HG03103 (cell line): ENCODE measurements at regions not wholly inside any gene's neighbourhood (a gene's known extent, or its start where the extent isn't known, plus 50 kb on each side); places are given as distances from the start of the nearest gene placed in this dataset.
"Not testable (repeated sequence)": the region's sequence is repeated elsewhere in the genome, so short reads cannot be mapped to it uniquely, and the experiment has no call there.

Experiments
- ATAC-seq: cut with Tn5 transposase; IDR thresholded peaks from one replicate; pipeline ENCODE4 v1.9.1; 2021; ENCODE audit warnings: low read depth; ENCODE audit not compliant: unreplicated experiment

DNA sequence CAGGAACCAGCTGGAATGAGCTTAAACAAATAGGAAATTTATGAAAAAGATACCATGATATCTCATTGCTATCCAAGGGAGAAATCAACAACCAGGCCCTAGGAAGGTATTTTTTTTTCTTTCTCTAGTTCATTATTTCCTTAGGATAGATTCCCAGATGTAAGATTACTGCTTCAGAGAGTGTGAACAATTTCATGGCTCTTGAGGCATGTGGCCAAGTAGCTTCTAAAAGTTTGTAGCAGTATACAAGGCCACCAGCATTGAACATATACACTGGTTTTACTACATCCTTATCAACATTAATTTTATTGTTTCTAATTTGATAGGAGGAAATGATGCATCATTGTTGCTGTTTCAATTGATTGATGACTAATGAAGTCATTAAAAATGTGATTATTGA is 201.2 kb downstream of the SREK1 start:
- no peak for ATAC-seq

- ATAC-seq: no peak
These were observed 202.8 kb downstream of the SREK1 start for GRCh38 chr5:66346869-66347268.

DNA sequence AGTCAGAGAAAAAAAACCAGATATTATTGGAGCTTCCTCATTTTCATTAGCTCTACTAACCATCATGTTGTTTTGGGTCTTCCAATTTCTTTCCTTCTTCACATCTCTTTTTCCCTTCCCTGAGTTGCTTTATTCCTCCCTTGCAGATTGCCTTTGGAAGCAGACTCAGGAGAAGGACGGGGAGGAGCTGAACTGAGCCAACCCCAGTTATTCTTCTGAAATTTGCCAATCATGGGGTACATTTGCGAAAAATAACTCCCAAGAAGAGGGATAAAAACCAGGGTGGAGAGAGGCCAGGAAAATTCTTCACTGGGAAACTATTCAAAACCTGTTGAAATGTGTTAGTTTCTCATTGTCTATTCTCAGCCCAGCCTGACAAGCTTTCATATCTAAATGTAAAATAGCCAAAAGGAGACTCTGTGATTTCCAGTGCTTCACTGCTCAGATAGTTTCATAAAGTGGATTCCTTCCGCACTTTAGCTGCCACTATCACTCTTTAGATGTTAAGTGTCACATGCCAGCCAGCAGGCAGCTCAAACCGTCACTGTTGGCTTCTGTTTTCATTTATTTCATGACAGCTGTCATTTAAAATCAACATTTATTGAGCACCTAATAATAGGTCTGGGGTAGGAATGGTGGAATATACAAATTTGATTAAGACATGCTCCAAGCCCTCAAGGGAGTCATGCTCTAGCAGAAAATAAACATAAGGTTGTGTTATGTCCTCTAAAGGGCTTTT is 204.5 kb downstream of the SREK1 start:
- no peak for ATAC-seq

GRCh38 chr5:66351813-66352212 is 207.7 kb downstream of the SREK1 start:
- ATAC-seq: no peak

DNA sequence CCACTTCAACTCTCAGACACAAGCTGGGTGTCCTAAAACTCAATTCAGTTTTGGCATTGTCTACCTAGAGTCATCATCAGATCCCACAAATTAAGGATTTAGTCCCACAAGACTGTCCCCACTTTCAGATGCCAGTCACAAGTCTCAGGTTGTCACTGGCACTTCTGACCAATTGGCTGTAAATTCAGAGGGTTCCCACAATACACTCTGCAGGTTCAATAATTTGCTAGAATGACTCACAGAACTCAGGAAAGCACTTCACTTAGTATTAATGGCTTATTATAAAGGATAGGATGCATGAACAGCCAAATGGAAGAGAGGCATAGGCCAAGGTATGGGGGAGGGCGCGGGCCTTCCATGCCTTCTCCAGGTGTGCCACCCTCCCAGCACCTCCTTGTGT is 209.1 kb downstream of the SREK1 start:
- no peak for ATAC-seq

DNA sequence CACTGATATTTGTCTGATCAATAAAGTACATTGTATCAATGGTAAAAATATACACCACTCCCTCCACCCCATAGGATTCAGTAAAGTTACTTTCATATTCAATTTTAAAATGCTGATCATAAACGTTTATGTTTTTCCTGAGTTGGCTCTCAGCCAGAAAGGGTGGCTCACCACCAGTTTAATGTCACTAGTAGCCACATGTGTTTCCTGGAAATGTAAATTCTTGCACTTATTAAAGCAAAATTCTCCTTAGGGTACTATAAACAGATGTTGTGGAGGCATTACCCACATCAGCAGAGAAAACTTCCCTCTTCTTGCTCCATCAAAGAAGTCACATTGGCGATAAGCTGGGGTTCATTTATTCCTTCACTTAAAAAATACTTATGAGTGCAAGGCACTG is 210.3 kb downstream of the SREK1 start:
- ATAC-seq: no peak

DNA sequence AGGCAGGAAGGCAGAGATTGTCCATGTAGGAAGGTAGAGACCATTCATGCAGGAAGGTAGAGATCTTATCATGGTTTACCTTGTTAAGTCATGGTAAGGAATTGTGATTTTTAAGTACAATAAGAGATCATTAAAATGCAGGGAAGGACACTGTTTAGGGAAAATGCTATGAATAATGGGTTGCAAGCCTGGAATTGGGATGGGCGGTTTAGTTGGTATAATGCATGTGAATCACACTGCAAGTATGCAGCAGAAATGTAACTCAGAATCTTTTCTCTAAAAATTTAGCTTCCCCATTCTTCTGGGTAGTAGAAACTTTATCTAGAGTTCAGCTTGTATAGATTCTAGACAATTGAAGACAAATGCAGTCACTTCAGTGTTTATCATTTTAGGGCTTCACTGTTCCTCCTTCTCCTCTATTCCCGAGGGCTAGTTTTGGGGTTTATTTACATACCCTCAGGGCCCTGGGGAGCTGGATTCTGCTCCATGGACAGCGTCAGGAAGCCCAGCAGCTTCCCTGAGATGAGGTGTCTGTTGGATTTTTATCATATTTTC is 212.0 kb downstream of the SREK1 start:
- ATAC-seq: no peak

DNA sequence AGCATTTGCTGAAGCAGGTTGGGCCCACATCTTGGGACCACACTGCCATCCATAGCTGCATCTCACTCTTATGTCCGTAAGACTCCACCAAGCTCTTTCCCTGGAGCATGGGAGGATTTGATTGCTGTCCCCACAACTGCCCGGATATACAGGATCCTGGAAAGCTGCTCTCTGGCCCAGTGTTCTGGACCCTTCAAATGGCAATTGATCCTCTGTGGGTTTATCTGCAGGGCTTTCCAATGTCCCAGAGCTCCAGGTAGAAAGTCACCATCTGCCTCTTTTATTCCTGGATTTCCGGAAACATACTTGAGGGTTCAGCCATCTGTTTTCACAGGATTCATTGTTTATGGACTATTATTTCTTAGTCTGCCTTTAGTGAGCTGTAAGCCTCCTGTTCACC is 214.6 kb downstream of the SREK1 start:
- no peak for ATAC-seq

- no peak for ATAC-seq
These were observed 217.0 kb downstream of the SREK1 start for GRCh38 chr5:66361070-66361469.

DNA sequence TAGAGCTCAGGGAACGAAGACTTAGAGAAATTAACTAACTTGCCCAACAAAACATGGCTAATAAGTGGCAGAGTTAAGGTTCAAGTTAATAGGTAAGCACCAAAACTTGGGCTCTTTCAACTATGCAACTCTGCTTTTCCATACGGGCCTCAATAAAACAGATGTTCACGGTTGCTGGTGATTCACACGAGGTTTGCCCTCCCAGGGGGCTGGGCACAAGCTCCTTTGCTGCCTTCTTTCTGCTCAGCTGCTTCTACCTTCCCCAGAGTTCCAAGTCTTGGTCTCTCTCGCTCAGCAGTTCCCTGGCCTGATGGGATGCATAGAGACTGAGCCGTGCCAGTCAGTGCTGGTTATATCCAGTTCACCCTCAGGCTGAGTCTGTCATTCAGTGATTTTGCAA is 217.9 kb downstream of the SREK1 start:
- no peak for ATAC-seq

DNA sequence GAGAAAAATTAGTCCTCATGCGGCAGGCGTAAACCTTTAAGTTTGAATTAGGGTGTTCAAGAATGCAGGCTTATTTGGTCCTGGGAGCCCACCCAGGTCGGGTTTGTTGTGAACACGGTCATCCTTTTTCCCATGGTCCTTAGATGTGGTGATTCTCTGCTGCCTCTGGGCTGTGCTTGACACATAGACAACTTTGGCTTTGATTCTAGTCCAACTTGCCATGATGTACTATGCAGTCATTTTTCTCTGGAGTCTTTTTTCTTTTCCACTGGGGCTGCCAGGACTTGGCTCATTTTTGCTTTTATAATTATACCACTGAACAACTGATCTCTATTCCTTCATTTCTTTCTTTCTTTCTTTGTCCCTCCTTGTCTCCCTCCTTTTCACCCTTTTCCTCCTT is 218.6 kb downstream of the SREK1 start:
- no peak for ATAC-seq

DNA sequence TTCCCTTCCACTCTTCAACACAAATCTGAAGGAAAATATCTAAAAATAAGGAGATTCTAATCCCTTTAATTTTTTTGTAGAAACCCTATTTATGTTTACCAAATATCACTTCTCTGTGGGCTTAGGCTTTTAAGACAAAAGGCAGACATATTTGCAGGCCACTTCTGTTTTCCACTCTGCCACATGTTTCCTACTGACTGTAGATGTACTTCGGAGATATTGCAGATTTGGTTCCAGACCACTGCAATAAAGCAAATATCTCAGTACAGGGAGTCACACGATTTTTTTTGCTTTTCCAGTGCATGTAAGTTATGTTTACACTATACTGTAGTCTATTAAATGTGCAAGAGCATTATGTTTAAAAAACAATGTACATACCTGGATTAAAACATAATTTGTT is 219.0 kb downstream of the SREK1 start:
- no peak for ATAC-seq

DNA sequence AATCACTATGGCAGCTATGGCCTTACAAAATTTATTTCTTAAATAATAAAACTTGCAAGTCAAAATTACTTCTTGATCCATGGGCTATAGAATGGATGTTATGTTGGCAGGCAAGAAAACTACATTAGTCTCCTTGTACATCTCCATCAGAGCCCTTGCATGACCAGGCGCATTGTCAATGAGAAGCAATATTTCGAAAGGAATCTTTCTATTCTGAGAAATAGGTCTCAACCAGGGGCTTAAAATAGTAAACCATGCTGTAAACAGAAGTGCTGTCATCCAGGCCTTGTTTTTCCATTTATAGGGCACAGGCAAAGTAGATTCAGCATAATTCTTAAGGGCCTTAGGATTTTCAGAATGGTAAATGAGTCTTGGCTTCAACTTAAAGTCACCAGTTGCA is 220.1 kb downstream of the SREK1 start:
- no peak for ATAC-seq

DNA sequence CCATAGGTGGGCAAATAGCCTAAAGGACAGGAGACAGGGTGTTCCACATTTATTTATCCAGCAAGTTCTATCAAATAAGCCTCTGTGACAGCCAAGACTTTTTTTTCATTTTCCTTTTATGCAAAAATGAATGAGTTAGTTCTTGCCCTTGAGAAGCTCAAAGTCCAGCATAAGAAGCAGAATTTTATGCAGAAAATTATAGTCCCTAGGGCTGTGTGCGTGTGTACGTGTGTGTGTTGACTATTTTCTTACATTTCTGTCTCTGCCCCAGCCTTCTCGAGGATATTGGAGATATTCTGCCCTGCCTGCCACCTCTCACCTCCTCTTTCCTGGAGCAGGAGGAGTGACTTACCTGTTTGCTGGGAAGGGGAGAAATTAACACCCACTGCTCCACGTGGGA is 221.9 kb downstream of the SREK1 start:
- no peak for ATAC-seq

DNA sequence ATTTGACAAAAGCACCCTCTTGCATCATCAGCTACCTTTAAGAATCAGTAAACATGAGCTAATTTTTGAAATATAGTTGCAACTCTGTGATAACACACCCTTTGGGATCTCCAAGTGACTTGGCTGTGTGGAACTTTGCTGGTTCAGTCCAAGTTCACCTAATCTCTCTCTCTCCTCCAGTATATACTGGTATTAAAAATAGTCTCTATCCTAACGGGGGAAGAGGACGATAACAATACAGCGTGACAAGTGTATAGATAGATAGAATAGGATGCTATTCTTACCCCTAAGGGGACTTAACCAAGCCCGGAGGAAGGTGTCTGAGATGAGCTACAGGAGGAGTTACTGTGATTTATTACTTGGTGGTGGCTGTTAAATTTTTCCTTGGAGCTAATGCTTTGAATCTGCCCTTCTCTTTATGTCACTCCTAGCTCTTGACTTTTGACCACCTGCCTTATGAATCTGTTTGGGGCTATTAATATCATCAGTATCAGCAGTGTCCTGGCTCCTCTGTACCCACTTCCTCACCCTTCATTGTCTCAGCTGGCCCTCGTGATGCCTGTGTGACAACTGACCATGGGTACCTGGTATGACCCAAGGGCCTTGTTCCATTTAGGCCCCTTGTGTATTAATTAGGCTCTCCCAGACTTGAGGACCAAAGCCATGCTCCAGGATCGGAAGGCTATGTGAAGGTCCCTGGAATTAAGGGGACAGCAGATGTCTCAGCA is 223.9 kb downstream of the SREK1 start:
- ATAC-seq: no peak

DNA sequence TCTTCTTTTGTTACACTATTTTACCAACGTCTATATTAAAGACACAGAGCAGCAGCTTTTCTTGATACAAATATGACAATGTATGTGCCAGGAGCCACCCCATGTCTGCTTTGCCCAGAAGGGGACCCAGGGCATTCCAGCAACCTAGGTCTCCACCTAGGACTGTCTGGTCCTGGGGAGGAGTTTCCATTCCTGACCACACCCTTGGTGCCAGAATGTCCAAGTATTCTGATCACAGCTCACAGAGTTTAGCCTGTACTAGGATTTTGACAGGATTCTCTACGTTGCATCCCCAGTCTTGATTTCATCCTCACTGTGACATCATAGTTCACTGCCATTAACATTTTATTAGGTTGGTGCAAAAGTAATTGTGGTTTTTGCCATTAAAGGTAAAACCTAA is 224.7 kb downstream of the SREK1 start:
- ATAC-seq: no peak

- ATAC-seq: no peak
These were observed 218.4 kb upstream of the MAST4 start for GRCh38 chr5:66377747-66378146.

GRCh38 chr5:66378407-66378806 is 217.8 kb upstream of the MAST4 start:
- no peak for ATAC-seq

GRCh38 chr5:66382152-66382551 is 214.0 kb upstream of the MAST4 start:
- ATAC-seq: no peak

DNA sequence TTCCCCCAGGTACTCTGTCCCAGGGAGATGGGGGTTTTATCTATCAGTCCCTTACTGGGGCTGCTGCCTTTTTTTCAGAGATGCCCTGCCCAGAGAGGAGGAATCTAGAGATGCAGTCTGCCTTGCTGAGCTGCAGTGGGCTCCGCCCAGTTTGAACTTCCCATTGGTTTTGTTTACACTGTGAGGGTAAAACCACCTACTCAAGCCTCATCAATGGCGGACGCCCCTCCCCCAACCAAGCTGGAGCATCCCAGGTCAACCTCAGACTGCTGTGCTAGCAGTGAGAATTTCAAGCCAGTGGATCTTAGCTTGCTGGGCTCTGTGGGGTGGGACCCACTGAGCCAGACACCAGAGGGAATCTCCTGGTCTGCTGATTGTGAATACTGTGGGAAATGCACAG is 191.0 kb upstream of the MAST4 start:
- ATAC-seq: not testable (repeated sequence)

- ATAC-seq: no peak
These were observed 189.3 kb upstream of the MAST4 start for GRCh38 chr5:66406761-66407336.

- ATAC-seq: no peak
These were observed 188.4 kb upstream of the MAST4 start for GRCh38 chr5:66407765-66408164.
